NCI-H2196 treated with DMSO at 0.1 percent for 48 hours (cell line): ENCODE measurements at regions not wholly inside any gene's neighbourhood (a gene's known extent, or its start where the extent isn't known, plus 50 kb on each side); places are given as distances from the start of the nearest gene placed in this dataset.
A peak's percentile ranks its signal among the peaks of the same experiment; 100 is the strongest.
"Not testable (repeated sequence)": the region's sequence is repeated elsewhere in the genome, so short reads cannot be mapped to it uniquely, and the experiment has no call there.

Source experiments
- DNase-seq: peaks from one replicate; lab custom pipeline; 2025; ENCODE audit not compliant: unreplicated experiment; lab: John Stamatoyannopoulos, UW

DNA sequence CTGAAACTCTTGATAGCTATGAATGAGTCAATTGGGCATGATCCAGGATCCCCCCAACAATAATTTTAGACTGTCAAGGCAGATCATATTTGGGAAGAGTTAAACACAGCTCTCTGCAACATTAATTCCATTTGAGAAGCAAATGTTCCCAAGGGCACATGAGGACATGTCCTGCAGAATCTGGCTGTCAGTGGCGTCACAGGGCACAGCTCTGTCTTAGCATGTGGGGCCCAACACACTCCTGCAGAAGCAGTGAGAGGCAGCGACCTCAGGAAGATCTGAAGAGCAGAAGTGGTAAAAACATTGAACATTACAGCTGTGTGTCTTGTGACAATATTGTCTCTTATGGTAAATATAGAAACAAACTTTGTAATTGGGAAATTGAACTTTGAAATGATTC, 197.1 kb upstream of the PBX1 start:
- no peak for DNase-seq

GRCh38 chr1:164363980-164364379, 195.0 kb upstream of the PBX1 start:
- DNase-seq: no peak

DNA sequence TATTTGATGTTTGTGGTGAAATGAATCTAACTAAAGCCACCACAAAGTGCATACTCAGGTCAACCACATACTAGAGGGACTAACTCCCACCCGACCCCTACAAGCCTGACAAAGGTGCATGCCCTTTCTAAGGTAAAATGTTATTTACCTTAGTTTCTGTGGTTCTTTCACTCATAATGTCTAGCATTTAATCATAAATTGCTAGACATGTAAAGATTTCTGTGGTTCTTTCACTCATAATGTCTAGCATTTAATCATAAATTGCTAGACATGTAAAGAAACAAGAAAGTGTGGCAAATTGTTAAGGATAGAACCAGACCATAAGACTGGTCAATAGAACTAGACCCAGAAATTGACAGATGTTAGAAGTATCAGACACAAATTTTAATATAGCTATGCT, 193.0 kb upstream of the PBX1 start:
- no peak for DNase-seq

- DNase-seq: no peak
These were observed 189.2 kb upstream of the PBX1 start for GRCh38 chr1:164369698-164370365.

DNA sequence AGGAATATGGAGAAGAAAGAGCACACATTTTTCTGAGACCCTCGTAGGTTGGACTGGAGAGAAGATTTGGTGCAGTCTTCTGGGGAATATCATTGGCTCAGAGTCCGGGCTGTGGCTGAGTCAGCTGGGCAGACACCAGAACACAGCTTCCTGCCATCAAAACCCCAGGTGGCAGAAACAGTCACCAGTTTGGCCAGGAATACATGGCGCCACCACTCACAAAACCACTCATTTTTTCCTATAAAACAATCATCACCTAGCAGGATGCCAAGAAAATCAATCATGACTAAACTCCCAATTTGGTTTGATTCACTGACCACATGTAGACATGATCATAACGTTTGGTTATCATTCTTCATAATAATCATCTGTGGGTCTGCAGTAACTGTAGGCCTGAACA, 178.1 kb upstream of the PBX1 start:
- DNase-seq: no peak

GRCh38 chr1:164382384-164382783, 176.6 kb upstream of the PBX1 start:
- no peak for DNase-seq

- no peak for DNase-seq
These were observed 174.7 kb upstream of the PBX1 start for GRCh38 chr1:164384262-164384661.

DNA sequence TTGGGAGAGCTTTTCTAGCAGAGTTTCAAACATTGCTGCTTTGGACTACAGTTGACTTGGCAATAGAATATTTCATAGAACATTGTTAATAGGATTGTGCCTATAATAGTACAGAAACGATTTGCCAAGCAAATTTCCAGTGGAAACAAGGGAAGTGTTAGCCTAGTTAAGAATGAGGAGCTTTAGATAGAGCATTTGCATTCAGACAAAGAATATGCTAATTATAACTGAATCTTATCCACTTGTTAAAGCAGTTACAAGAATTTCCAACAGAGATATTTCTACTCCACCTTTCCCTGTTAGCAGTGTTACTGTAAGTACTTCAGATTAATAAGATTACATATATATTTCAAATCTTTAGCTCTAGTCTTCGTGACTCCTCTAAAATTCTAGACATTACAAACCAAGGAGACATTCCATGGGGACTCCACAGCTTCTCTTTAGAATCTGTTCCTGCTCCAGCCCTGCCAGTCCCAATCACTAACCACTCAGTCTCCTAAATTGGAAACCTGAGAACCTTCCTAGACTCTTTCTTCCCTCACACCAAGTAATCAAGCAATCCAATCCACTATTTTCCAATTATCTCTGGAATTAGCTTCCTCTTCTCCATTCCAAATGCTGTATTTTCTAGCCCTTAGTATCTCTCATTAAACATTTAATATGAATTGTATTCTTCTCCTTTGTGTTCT, 141.8 kb upstream of the PBX1 start:
- DNase-seq: no peak

DNA sequence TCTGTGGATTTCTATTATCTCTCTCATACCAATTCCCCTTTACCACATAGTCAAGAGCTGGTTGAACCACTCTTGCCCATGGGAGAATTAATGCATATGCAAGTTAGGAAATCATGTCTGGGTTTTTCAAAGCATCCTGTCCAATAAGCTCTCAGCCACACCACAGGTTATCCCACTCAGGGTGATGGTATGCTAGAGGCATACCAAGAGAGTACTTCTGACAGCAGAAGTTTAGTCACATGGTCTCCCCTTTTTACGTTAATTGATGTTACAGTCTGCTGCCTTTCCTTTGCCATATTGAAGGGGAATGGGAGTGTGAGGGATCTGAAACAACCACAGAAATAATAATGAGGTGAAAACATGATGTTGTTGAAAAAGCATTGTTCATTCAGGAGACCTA, 135.8 kb upstream of the PBX1 start:
- DNase-seq: no peak

DNA sequence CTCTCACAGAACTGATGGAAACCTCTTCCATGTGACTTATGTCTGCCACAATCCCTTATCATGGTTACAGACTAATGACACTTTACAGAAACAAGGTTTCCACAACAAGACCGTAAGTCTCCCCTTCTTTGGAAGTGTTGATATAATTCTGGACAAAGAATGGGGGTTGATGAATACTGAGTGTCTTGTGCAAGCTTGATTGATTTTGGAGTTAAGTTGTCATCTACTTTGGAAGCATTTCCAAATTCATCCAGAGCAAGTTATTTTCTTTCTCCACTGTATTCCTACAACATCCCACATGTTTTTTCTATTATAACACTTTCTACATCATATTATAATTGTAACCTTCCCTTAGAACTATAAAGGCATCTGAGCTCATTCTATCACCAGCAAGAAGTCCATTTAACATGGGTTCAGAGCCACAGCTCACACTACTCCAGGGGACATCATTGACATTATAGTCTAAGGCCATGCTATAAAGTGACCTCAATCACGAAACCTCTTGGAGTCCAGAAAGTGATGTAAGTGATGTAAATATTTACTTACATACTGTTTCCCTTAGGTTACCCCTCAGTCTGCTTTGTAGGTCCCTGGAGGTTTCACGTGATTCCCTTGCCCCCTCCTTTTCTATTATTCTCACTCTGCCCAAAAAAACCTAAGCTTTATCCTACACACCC, 125.7 kb upstream of the PBX1 start:
- no peak for DNase-seq

GRCh38 chr1:164433818-164434170, 125.2 kb upstream of the PBX1 start:
- no peak for DNase-seq

- peak; percentile 26 for DNase-seq
These were observed 118.8 kb upstream of the PBX1 start for GRCh38 chr1:164440232-164440631.

GRCh38 chr1:164443166-164443565, 115.8 kb upstream of the PBX1 start:
- no peak for DNase-seq

DNA sequence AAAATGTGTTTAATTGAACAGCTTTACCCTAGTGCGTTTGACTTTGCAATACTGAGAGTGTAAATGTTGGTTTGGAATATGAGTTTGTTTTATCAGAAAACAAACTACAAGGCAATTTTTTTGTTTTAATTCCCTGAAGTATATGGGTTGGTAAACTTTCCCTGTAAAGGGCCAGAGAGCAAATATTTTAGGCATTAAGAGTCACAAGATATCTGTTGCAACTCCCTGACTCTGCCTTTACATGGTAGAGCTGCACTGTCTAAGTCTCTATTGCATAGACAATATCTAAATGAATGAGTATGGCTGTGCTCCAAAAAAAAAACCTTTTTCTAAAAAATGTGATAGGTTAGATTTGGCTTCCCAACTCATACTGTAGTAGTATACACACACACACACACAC, 115.1 kb upstream of the PBX1 start:
- no peak for DNase-seq

- no peak for DNase-seq
These were observed 113.0 kb upstream of the PBX1 start for GRCh38 chr1:164446020-164446419.

GRCh38 chr1:164452549-164452948, 106.4 kb upstream of the PBX1 start:
- no peak for DNase-seq

- DNase-seq: no peak
These were observed 102.7 kb upstream of the PBX1 start for GRCh38 chr1:164456272-164456671.

DNA sequence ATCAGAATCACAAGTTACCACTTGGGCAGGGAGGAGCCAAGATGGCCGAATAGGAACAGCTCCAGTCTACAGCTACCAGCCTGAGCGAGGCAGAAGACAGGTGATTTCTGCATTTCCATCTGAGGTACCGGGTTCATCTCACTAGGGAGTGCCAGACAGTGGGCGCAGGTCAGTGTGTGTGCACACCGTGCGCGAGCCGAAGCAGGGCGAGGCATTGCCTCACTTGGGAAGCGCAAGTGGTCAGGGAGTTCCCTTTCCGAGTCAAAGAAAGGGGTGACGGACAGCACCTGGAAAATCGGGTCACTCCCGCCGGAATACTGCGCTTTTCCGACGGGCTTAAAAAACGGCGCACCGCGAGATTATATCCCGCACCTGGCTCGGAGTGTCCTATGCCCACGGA, 99.8 kb upstream of the PBX1 start:
- DNase-seq: not testable (repeated sequence)

DNA sequence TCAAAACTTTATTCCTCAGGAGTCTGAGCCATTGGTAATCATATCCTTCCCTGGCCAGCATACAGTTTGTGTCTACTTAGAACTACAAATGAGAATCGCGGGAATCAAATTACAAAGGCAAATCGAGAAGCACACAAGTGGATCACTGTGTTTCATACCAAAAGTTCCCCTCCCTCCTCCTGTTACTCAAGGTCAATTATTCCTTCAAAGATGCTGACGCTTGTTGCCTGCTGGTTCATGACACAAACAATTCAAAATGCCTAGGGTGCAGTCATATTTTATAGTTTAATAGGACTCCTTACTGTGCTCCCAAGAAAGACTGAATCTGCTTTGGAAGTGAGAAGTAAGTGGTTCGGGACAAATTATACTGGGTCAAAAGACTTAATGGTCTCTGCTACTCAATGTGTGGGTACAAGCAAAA, 93.0 kb upstream of the PBX1 start:
- DNase-seq: no peak

GRCh38 chr1:164466429-164466828, 92.6 kb upstream of the PBX1 start:
- no peak for DNase-seq

GRCh38 chr1:164470996-164471395, 88.0 kb upstream of the PBX1 start:
- DNase-seq: no peak

GRCh38 chr1:164472841-164473240, 86.1 kb upstream of the PBX1 start:
- no peak for DNase-seq
